A549 (cell line): ENCODE measurements at regions not wholly inside any gene's neighbourhood (a gene's known extent, or its start where the extent isn't known, plus 50 kb on each side); places are given as distances from the start of the nearest gene placed in this dataset.

Experiments used
- ATAC-seq, 2 experiments: fragments of 200-7000 bp in 1 of 2; fragments of >200 bp in 1 of 2; cut with Nextera tagmentation in 1 of 2; cut with Tn5 transposase in 1 of 2; 3 replicates each; pipeline versions ENCODE4 v1.8.0 to v1.9.1; 2018 to 2020; ENCODE audit warnings: mild to moderate bottlenecking in 1 of 2, moderate library complexity in 1 of 2
- CTCF ChIA-PET: fragments of 300-600 bp; sonication (Branson Sonifier 250); formaldehyde crosslinking; extraction: SDS; loops from one replicate; lab custom pipeline; 2021; ENCODE audit warnings: antibody characterized with exemption, inconsistent platforms; lab: Yijun Ruan, JAX
- POLR2A ChIA-PET: fragments of 350-600 bp; formaldehyde crosslinking; extraction: SDS; loops from one replicate; lab custom pipeline; 2021; ENCODE audit warnings: antibody characterized with exemption, inconsistent platforms; lab: Yijun Ruan, JAX
- DNase-seq, 2 experiments: peaks; one replicate each; pipeline versions ENCODE4 v3.0.0 to v3.0.0-alpha.2; 2011 to 2016; ENCODE audit warnings: low read depth in 1 of 2, low spot score in 1 of 2
- FAIRE-seq: peaks from 2 replicates; lab custom pipeline; 2011; peaks lifted over from hg19 to GRCh38; lab: Jason Lieb, UNC
- H3K27ac ChIP-seq, 2 experiments: fragments of >200 bp; sonication (Bioruptor Twin); formaldehyde crosslinking; 3 replicates each; pipeline ENCODE4 v1.5.1; 2016 to 2017
- H3K4me1 ChIP-seq: fragments of >200 bp; sonication (Bioruptor Twin); formaldehyde crosslinking; 3 replicates; pipeline ENCODE4 v1.6.1; 2016
- H3K4me2 ChIP-seq: fragments of >200 bp; sonication (Bioruptor Twin); formaldehyde crosslinking; 3 replicates; pipeline ENCODE4 v1.6.1; 2016
- H3K4me3 ChIP-seq: fragments of >200 bp; sonication (Bioruptor Twin); formaldehyde crosslinking; 3 replicates; pipeline ENCODE4 v1.5.1; 2016
- H3K9me3 ChIP-seq: fragments of >200 bp; sonication (Bioruptor Twin); formaldehyde crosslinking; 3 replicates; pipeline ENCODE4 v1.6.1; 2016
- ATOH8 ChIP-seq: fragments of 250-450 bp; sonication (Bioruptor Pico); IDR thresholded peaks from 2 replicates; pipeline ENCODE4 v1.5.0; 2020; ENCODE audit warnings: low read depth, mild to moderate bottlenecking, moderate library complexity
- BCL3 ChIP-seq: fragments of >200 bp; sonication (Bioruptor Twin); formaldehyde crosslinking; IDR thresholded peaks from 3 replicates; pipeline ENCODE4 v1.6.1; 2016
- CBX2 ChIP-seq: fragments of 200-600 bp; sonication (generic); IDR thresholded peaks from 2 replicates; pipeline ENCODE4 v1.6.1; 2016; ENCODE audit warnings: low read depth, mild to moderate bottlenecking, borderline replicate concordance
- CTCF ChIP-seq: fragments of >200 bp; sonication (Bioruptor Twin); formaldehyde crosslinking; IDR thresholded peaks from 3 replicates; pipeline ENCODE4 v1.5.1; 2016
- E2F6 ChIP-seq: IDR thresholded peaks from 2 replicates; pipeline ENCODE4 v1.6.1; 2012; ENCODE audit warnings: low read depth, borderline replicate concordance
- EP300 ChIP-seq, 2 experiments: fragments of >200 bp; sonication (Bioruptor Twin); formaldehyde crosslinking; IDR thresholded peaks; 2 replicates in 1 of 2; 3 replicates in 1 of 2; pipeline ENCODE4 v1.6.1; 2016 to 2017
- FOXS1 ChIP-seq: fragments of 250-450 bp; sonication (Bioruptor Pico); IDR thresholded peaks from 2 replicates; pipeline ENCODE4 v1.5.0; 2020; ENCODE audit warnings: mild to moderate bottlenecking, moderate library complexity
- HDAC2 ChIP-seq: fragments of 200-600 bp; sonication (generic); IDR thresholded peaks from 2 replicates; pipeline ENCODE4 v1.6.1; 2016
- HMGXB4 ChIP-seq: fragments of 250-450 bp; sonication (Bioruptor Pico); IDR thresholded peaks from 2 replicates; pipeline ENCODE4 v1.5.0; 2021; ENCODE audit warnings: mild to moderate bottlenecking, moderate library complexity, borderline replicate concordance
- JUN ChIP-seq, 2 experiments: fragments of >200 bp; sonication (Bioruptor Twin); formaldehyde crosslinking; IDR thresholded peaks; 2 replicates in 1 of 2; 3 replicates in 1 of 2; pipeline ENCODE4 v1.6.1; 2016 to 2017
- JUNB ChIP-seq: fragments of >200 bp; sonication (Bioruptor Twin); formaldehyde crosslinking; IDR thresholded peaks from 2 replicates; pipeline ENCODE4 v1.6.1; 2016
- KDM5A ChIP-seq: fragments of 200-600 bp; sonication (generic); IDR thresholded peaks from 2 replicates; pipeline ENCODE4 v1.6.1; 2016; ENCODE audit warnings: antibody characterized with exemption, mild to moderate bottlenecking
- MAFK ChIP-seq: fragments of 450-650 bp; IDR thresholded peaks from 2 replicates; pipeline ENCODE4 v1.6.1; 2014; ENCODE audit not compliant: partially characterized antibody
- MAZ ChIP-seq: fragments of 150-350 bp; IDR thresholded peaks from 2 replicates; pipeline ENCODE4 v1.6.1; 2014; ENCODE audit warnings: antibody characterized with exemption, low read depth, low read length, borderline replicate concordance
- NFE2L2 ChIP-seq: fragments of 150-350 bp; conservative IDR thresholded peaks from 2 replicates; pipeline ENCODE4 v1.6.1; 2014; ENCODE audit warnings: low read length
- PHF8 ChIP-seq: fragments of 200-600 bp; sonication (generic); IDR thresholded peaks from 2 replicates; pipeline ENCODE4 v1.6.1; 2016; ENCODE audit warnings: low read depth, mild to moderate bottlenecking, antibody characterized with exemption, moderate library complexity, borderline replicate concordance
- POLR2A ChIP-seq: IDR thresholded peaks from 2 replicates; pipeline ENCODE4 v1.6.1; 2012; ENCODE audit warnings: mild to moderate bottlenecking, low read length
- RAD21 ChIP-seq, 2 experiments: fragments of >200 bp in 1 of 2; sonication (Bioruptor Twin) in 1 of 2; formaldehyde crosslinking in 1 of 2; IDR thresholded peaks in 1 of 2; conservative IDR thresholded peaks in 1 of 2; 2 replicates in 1 of 2; 3 replicates in 1 of 2; pipeline ENCODE4 v1.6.1; 2012 to 2018; ENCODE audit warnings: inconsistent platforms in 1 of 2
- RARB ChIP-seq: fragments of 250-450 bp; sonication (Bioruptor Pico); IDR thresholded peaks from 2 replicates; pipeline ENCODE4 v1.8.0; 2021; ENCODE audit warnings: mild to moderate bottlenecking, moderate library complexity
- RCOR1 ChIP-seq: fragments of 150-350 bp; IDR thresholded peaks from 2 replicates; pipeline ENCODE4 v1.6.1; 2014; ENCODE audit warnings: antibody characterized with exemption, low read length, low read depth
- RFX5 ChIP-seq: fragments of 450-650 bp; IDR thresholded peaks from 2 replicates; pipeline ENCODE4 v1.7.1; 2014; ENCODE audit warnings: antibody characterized with exemption, mild to moderate bottlenecking, moderate library complexity
- TFCP2L1 ChIP-seq: fragments of 250-450 bp; sonication (Bioruptor Pico); IDR thresholded peaks from 2 replicates; pipeline ENCODE4 v1.5.0; 2021; ENCODE audit warnings: mild to moderate bottlenecking
- ZC3H11A ChIP-seq: fragments of 450-650 bp; IDR thresholded peaks from 2 replicates; pipeline ENCODE4 v1.6.1; 2014; ENCODE audit warnings: antibody characterized with exemption, mild to moderate bottlenecking
- ZFP36 ChIP-seq: fragments of 450-650 bp; IDR thresholded peaks from 2 replicates; pipeline ENCODE4 v1.6.1; 2014; ENCODE audit warnings: borderline replicate concordance; ENCODE audit not compliant: partially characterized antibody
- WGBS: methylation state at CpG from one replicate; pipeline ENCODE4 v1.1.6; 2017; ENCODE audit errors: missing lambda C conversion rate; 5-methylcytosine and 5-hydroxymethylcytosine counted together

GRCh38 chr16:79476580-79476979 lies 124.0 kb downstream of the MAF start:
- POLR2A ChIA-PET, result no interaction called here
- DNase-seq (no peak), ATAC-seq (no peak), FAIRE-seq (no peak)
- Histone ChIP-seq H3K9me3 (no peaks in the 10 kb centered on the region), H3K27ac (no peak overlapping the region), H3K4me2 (no peak overlapping the region), H3K4me1 (no peaks in the 10 kb centered on the region), H3K4me3 (no peak overlapping the region)
- CTCF ChIA-PET, result no interaction called here
- WGBS, result 26% methylated on average over 5 of the region's 5 CpGs
- TF ChIP-seq CBX2 (no peak), E2F6 (no peak)

- Histone ChIP-seq H3K4me1 (no peaks in the 10 kb centered on the region), H3K9me3 (no peaks in the 10 kb centered on the region), H3K4me3 (no peak overlapping the region), H3K4me2 (no peak overlapping the region), H3K27ac (no peak overlapping the region)
- 10% methylated on average over 4 of the region's 4 CpGs for WGBS
- DNase-seq, result no peak
- TF ChIP-seq KDM5A, result no peak
- no peak for TF ChIP-seq RAD21 (conservative IDR thresholded peaks at IDR 0.05 in 1 of 2, IDR thresholded peaks at IDR 0.05 in 1 of 2)
- no peak for TF ChIP-seq MAFK
- TF ChIP-seq FOXS1 (CRISPR knock-in tag), result no peak
- TF ChIP-seq HMGXB4, result no peak
- TF ChIP-seq JUNB, result no peak
- no peak for TF ChIP-seq HDAC2
- TF ChIP-seq EP300 (IDR thresholded peaks at IDR 0.05), result no peak
- TF ChIP-seq RARB (CRISPR knock-in tag), result no peak
- TF ChIP-seq CTCF, result no peak
- TF ChIP-seq RCOR1, result no peak
- no peak for TF ChIP-seq BCL3
- no peak for TF ChIP-seq PHF8
- POLR2A ChIA-PET, result no interaction called here
- ATAC-seq, result no peak
- CTCF ChIA-PET, result no interaction called here
- FAIRE-seq, result no peak
These were observed 124.7 kb downstream of the MAF start for GRCh38 chr16:79475841-79476240.

GRCh38 chr16:79473456-79473855 lies 127.1 kb downstream of the MAF start:
- ChIA-PET POLR2A (interaction anchor here (0.6 kb wide), 1 partner anchor 1660 kb away, joined by 3 read pairs; no protein-coding TSS in a partner anchor), CTCF (no interaction called here)
- no peaks in the 10 kb centered on the region for H3K9me3 ChIP-seq
- no peak for DNase-seq
- ATAC-seq, result no peak
- H3K4me3 ChIP-seq, result no peak overlapping the region
- 36% methylated on average over 6 of the region's 6 CpGs for WGBS
- H3K4me1 ChIP-seq, result no peaks in the 10 kb centered on the region
- no peak overlapping the region for H3K27ac ChIP-seq
- FAIRE-seq, result no peak
- no peak overlapping the region for H3K4me2 ChIP-seq
- TF ChIP-seq MAZ (no peak), NFE2L2 (no peak), RFX5 (no peak), ZC3H11A (no peak), JUN (IDR thresholded peaks at IDR 0.05) (no peak), RARB (CRISPR knock-in tag) (no peak), ZFP36 (no peak), ATOH8 (CRISPR knock-in tag) (no peak), POLR2A (no peak), TFCP2L1 (CRISPR knock-in tag) (no peak)
